ENCODE measurements at regions not wholly inside any gene's neighbourhood (a gene's known extent, or its start where the extent isn't known, plus 50 kb on each side); places are given as distances from the start of the nearest gene placed in this dataset.

DNA sequence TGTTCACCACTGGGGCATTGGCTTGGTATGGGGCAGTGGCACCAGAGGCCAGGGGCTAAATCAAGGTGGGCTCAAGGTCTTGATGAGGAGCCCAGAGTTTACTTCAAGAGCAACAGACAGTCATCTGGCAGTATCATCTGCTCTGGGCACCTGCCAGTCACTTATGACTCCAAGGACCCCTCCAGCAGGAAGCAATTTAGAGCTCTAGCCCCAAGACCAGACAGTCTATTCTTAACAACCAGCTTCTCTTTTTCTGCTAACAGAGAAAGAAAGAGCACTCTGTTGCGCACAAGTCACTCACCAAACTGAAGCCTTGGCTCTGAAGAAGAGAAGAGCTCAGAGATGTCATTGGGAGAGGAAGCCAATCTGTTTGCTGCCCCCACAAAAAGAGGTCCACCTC, 309.2 kb downstream of the HS3ST1 start:
- POLR2A ChIA-PET (ENCODE audit: partially characterized antibody) = no interaction called here
- Histone ChIP-seq H3K9me3 (ENCODE audit: insufficient read depth in 2 of 2, low read depth in 1 of 2, low read length in 1 of 2) (no peaks in the 10 kb centered on the region; a peak in 1 of 4 replicates), H3K14ac (ENCODE audit: insufficient read length) (no peak overlapping the region), H3K27ac (ENCODE audit: low read depth, low read length) (no peak overlapping the region), H3K23ac (ENCODE audit: insufficient read length) (no peak overlapping the region), H4K20me1 (replicated peaks in 1 of 2; ENCODE audit: control insufficient read depth in 1 of 2, insufficient read depth in 2 of 2, low read length in 2 of 2) (no peaks in the 10 kb centered on the region), H4K91ac (replicated peaks; ENCODE audit: insufficient read length, low read length) (no peak overlapping the region), H3K27me3 (replicated peaks in 1 of 4; ENCODE audit: control insufficient read depth in 3 of 4, extremely low read depth in 1 of 4, insufficient read depth in 3 of 4, low read length in 3 of 4) (no peaks in the 10 kb centered on the region), H2BK15ac (ENCODE audit: low read length) (no peak overlapping the region), H2BK5ac (ENCODE audit: low read depth, low read length) (no peak overlapping the region), H3K4ac (replicated peaks; ENCODE audit: insufficient read length, low read depth, low read length) (no peak overlapping the region), H2BK120ac (replicated peaks; ENCODE audit: low read depth, low read length) (no peak overlapping the region), H3K23me2 (ENCODE audit: low read depth, low read length) (no peaks in the 10 kb centered on the region), H2BK20ac (ENCODE audit: low read length) (no peak overlapping the region), H3K9ac (replicated peaks in 1 of 4; ENCODE audit: extremely low read depth in 1 of 4, low read depth in 3 of 4, low read length in 3 of 4) (no peak overlapping the region), H3K4me2 (ENCODE audit: insufficient read depth in 1 of 2, low read depth in 2 of 2, low read length in 2 of 2) (no peak overlapping the region), H3K79me2 (ENCODE audit: control insufficient read depth in 1 of 2, insufficient read depth in 2 of 2, low read length in 2 of 2) (no peaks in the 10 kb centered on the region), H3K18ac (ENCODE audit: extremely low read depth, low read length) (no peak overlapping the region), H2BK12ac (ENCODE audit: low read depth, low read length) (no peak overlapping the region), H3K56ac (replicated peaks; ENCODE audit: insufficient read length, low read depth, low read length) (no peak overlapping the region), H3K4me3 (ENCODE audit: extremely low read depth in 1 of 4, insufficient read depth in 2 of 4, low read depth in 3 of 4, low read length in 4 of 4) (no peak overlapping the region), H3K79me1 (ENCODE audit: low read depth, low read length) (no peaks in the 10 kb centered on the region), H3K36me3 (ENCODE audit: control insufficient read depth in 2 of 4, insufficient read depth in 4 of 4, low read length in 3 of 4) (no peaks in the 10 kb centered on the region), H4K8ac (ENCODE audit: extremely low read depth, insufficient read depth, low read length) (no peak overlapping the region), H2AFZ (ENCODE audit: low read length) (no peak overlapping the region), H2AK5ac (ENCODE audit: low read depth, low read length) (no peak overlapping the region), H3K4me1 (replicated peaks in 1 of 4; ENCODE audit: control insufficient read depth in 3 of 4, insufficient read depth in 4 of 4, low read length in 3 of 4) (peaks cover 0 to 3% (median 0%) of the 10 kb centered on the region in 4 experiments; a peak in 2 of 7 replicates), H4K5ac (ENCODE audit: insufficient read length, low read depth, low read length) (no peak overlapping the region)
- DNase-seq (ENCODE audit: low read depth in 1 of 2, low spot score in 2 of 2) (no peak), FAIRE-seq (no peak)
- WGBS, 2 experiments (ENCODE audit: extremely low coverage in 1 of 2, insufficient coverage in 1 of 2, insufficient read length in 1 of 2, insufficient replicate concordance in 2 of 2, low coverage in 1 of 2, low lambda C conversion rate in 2 of 2, missing lambda C conversion rate in 1 of 2) = 100% methylated on average over 1 of the region's 1 CpG; no CpG with 5 or more reads in 1 of the 2 experiments
- CTCF ChIA-PET (ENCODE audit: partially characterized antibody) = interaction anchor here (1.2 kb wide), 1 partner anchor 12 kb away, joined by 3 read pairs; no protein-coding TSS in a partner anchor
- TF ChIP-seq GABPA (IDR thresholded peaks at IDR 0.05; ENCODE audit: borderline replicate concordance, insufficient read depth, low read length) = no peak
- no peak for TF ChIP-seq SP1 (IDR thresholded peaks at IDR 0.05; ENCODE audit: low read depth, low read length)
- no peak for TF ChIP-seq MAFK (IDR thresholded peaks at IDR 0.05; ENCODE audit: low read depth, low read length)
- TF ChIP-seq TCF12 (IDR thresholded peaks at IDR 0.05; ENCODE audit: low read depth, low read length) = no peak
- no peak for TF ChIP-seq SAP30 (IDR thresholded peaks at IDR 0.05; ENCODE audit: insufficient read depth, insufficient replicate concordance, low read length)
- TF ChIP-seq SIRT6 (IDR thresholded peaks at IDR 0.05; ENCODE audit: low read length) = no peak
- TF ChIP-seq, protein P1, sequence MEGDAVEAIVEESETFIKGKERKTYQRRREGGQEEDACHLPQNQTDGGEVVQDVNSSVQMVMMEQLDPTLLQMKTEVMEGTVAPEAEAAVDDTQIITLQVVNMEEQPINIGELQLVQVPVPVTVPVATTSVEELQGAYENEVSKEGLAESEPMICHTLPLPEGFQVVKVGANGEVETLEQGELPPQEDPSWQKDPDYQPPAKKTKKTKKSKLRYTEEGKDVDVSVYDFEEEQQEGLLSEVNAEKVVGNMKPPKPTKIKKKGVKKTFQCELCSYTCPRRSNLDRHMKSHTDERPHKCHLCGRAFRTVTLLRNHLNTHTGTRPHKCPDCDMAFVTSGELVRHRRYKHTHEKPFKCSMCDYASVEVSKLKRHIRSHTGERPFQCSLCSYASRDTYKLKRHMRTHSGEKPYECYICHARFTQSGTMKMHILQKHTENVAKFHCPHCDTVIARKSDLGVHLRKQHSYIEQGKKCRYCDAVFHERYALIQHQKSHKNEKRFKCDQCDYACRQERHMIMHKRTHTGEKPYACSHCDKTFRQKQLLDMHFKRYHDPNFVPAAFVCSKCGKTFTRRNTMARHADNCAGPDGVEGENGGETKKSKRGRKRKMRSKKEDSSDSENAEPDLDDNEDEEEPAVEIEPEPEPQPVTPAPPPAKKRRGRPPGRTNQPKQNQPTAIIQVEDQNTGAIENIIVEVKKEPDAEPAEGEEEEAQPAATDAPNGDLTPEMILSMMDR (IDR thresholded peaks at IDR 0.05; ENCODE audit: control extremely low read depth in 1 of 3, insufficient read depth in 1 of 3, low read depth in 1 of 3, low read length in 3 of 3) = no peak
- no peak for TF ChIP-seq GTF2F1 (IDR thresholded peaks at IDR 0.05; ENCODE audit: borderline replicate concordance, low read depth, low read length)
- TF ChIP-seq JUND (IDR thresholded peaks at IDR 0.05; ENCODE audit: low read length) = no peak
- TF ChIP-seq TAF1 (IDR thresholded peaks at IDR 0.05; ENCODE audit: low read depth, low read length) = no peak
- TF ChIP-seq CBX8 (IDR thresholded peaks at IDR 0.05; ENCODE audit: borderline replicate concordance, low read depth, low read length) = no peak
- TF ChIP-seq SRF (IDR thresholded peaks at IDR 0.05; ENCODE audit: low read depth, low read length) = no peak
- no peak for TF ChIP-seq KDM5A (IDR thresholded peaks at IDR 0.05; ENCODE audit: low read length)

Measured in H1 (cell line).